ENCODE measurements at regions not wholly inside any gene's neighbourhood (a gene's known extent, or its start where the extent isn't known, plus 50 kb on each side); places are given as distances from the start of the nearest gene placed in this dataset.

DNA sequence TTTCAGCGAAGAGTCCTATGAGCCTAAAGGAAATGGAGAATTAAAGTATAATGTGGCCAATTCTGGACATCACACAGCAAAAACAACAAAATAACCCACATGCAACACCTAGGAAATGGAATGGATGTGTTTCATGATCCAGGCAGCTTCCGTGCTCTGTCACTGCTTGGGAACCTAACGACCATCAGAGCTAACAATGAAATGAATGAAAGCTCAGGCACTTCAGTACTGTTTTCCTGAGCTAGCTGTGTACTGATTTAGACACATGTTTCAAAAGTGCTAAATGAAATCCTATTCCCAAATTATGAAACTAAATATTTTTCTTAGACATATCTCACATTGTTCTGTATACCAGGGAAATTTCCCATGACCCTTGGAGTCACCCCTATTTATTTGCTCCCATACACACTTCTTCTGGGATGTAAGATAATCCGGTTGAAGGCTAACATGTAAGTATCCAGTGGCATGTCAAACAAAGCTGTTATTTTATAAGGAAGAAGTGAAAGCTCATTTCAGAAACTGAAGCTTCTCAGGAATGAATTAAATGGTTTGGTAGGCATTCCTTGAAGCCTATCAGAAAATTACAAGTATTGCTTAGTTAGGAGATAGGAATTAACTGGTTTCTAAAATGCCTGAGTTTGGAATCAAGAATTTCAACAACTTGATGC lies 108.5 kb upstream of the RND3 start:
- H3K4me3 ChIP-seq (ENCODE audit: low read depth, low read length), result no peak overlapping the region
- no peak for DNase-seq (ENCODE audit: low read depth)
- no peak for TF ChIP-seq CTCF (IDR thresholded peaks at IDR 0.05; ENCODE audit: low read depth, low read length)
- no peak for TF ChIP-seq MYC (IDR thresholded peaks at IDR 0.05; ENCODE audit: low read depth, low read length)
- TF ChIP-seq MAX (IDR thresholded peaks at IDR 0.05; ENCODE audit: low read depth, low read length), result no peak
- TF ChIP-seq POLR2A (IDR thresholded peaks at IDR 0.05; ENCODE audit: extremely low read depth, insufficient read length), result no peak

DNA sequence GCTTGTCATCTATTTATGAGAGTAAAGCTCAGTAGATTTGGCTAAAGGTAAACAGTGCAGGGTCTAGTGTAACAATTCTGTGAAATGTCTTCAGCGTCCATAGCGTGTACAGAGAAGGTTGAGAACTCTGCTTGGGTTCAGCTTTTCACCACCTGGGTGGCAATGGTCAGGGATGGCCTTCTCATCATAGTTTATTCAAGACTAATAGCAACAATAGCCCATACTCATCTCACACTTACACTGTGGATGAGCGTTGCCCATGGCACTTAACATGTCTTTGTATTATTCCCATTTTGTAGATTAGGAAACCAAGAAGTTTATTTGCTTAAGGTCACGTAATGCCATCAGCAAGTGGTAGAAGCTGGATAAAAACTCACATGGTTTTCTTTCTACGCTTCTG lies 106.8 kb upstream of the RND3 start:
- TF ChIP-seq MYC (IDR thresholded peaks at IDR 0.05; ENCODE audit: low read depth, low read length) (no peak), POLR2A (IDR thresholded peaks at IDR 0.05; ENCODE audit: extremely low read depth, insufficient read length) (no peak), MAX (IDR thresholded peaks at IDR 0.05; ENCODE audit: low read depth, low read length) (no peak), CTCF (IDR thresholded peaks at IDR 0.05; ENCODE audit: low read depth, low read length) (no peak)
- no peak overlapping the region for H3K4me3 ChIP-seq (ENCODE audit: low read depth, low read length)
- no peak for DNase-seq (ENCODE audit: low read depth)

- DNase-seq (ENCODE audit: low read depth), result no peak
- no peak overlapping the region for H3K4me3 ChIP-seq (ENCODE audit: low read depth, low read length)
- TF ChIP-seq MYC (IDR thresholded peaks at IDR 0.05; ENCODE audit: low read depth, low read length) (no peak), POLR2A (IDR thresholded peaks at IDR 0.05; ENCODE audit: extremely low read depth, insufficient read length) (no peak), CTCF (IDR thresholded peaks at IDR 0.05; ENCODE audit: low read depth, low read length) (no peak), MAX (IDR thresholded peaks at IDR 0.05; ENCODE audit: low read depth, low read length) (no peak)
These were observed 104.2 kb upstream of the RND3 start for GRCh38 chr2:150591496-150592285.

GRCh38 chr2:150589681-150590080 lies 102.2 kb upstream of the RND3 start:
- TF ChIP-seq MAX (IDR thresholded peaks at IDR 0.05; ENCODE audit: low read depth, low read length) (no peak), POLR2A (IDR thresholded peaks at IDR 0.05; ENCODE audit: extremely low read depth, insufficient read length) (no peak)
- no peak for DNase-seq (ENCODE audit: low read depth)
- H3K4me3 ChIP-seq (ENCODE audit: low read depth, low read length), result no peak overlapping the region

GRCh38 chr2:150588506-150588870 lies 101.0 kb upstream of the RND3 start:
- no peak overlapping the region for H3K4me3 ChIP-seq (ENCODE audit: low read depth, low read length)
- no peak for DNase-seq (ENCODE audit: low read depth)
- TF ChIP-seq MAX (IDR thresholded peaks at IDR 0.05; ENCODE audit: low read depth, low read length), result no peak
- no peak for TF ChIP-seq CTCF (IDR thresholded peaks at IDR 0.05; ENCODE audit: low read depth, low read length)
- TF ChIP-seq MYC (IDR thresholded peaks at IDR 0.05; ENCODE audit: low read depth, low read length), result no peak
- TF ChIP-seq POLR2A (IDR thresholded peaks at IDR 0.05; ENCODE audit: extremely low read depth, insufficient read length), result no peak

All from NB4 (cell line).